GM18505 (cell line): ENCODE measurements at regions not wholly inside any gene's neighbourhood (a gene's known extent, or its start where the extent isn't known, plus 50 kb on each side); places are given as distances from the start of the nearest gene placed in this dataset.
"Not testable (repeated sequence)": the region's sequence is repeated elsewhere in the genome, so short reads cannot be mapped to it uniquely, and the experiment has no call there.

Experiments
- ATAC-seq: cut with Tn5 transposase; IDR thresholded peaks from one replicate; pipeline ENCODE4 v1.9.1; 2021; ENCODE audit not compliant: unreplicated experiment
- POLR2A ChIP-seq: IDR thresholded peaks from 4 replicates; pipeline ENCODE4 v1.6.1; 2011; ENCODE audit warnings: borderline replicate concordance; ENCODE audit not compliant: insufficient read depth, insufficient read length; ENCODE audit errors: extremely low read depth

GRCh38 chr2:136715146-136715545, 50.2 kb upstream of the THSD7B start:
- TF ChIP-seq POLR2A, result no peak

GRCh38 chr2:136714452-136714951, 50.8 kb upstream of the THSD7B start:
- ATAC-seq, result no peak
- no peak for TF ChIP-seq POLR2A

More at GRCh38 chr2:136715146-136715545, 50.2 kb upstream of the THSD7B start:
- ATAC-seq, result no peak

GRCh38 chr2:136713739-136714138, 51.6 kb upstream of the THSD7B start:
- no peak for TF ChIP-seq POLR2A
- ATAC-seq, result no peak

- TF ChIP-seq POLR2A, result no peak
- no peak for ATAC-seq
These were observed 60.0 kb upstream of the THSD7B start for GRCh38 chr2:136705336-136705735.

GRCh38 chr2:136703214-136703613, 62.1 kb upstream of the THSD7B start:
- no peak for ATAC-seq
- no peak for TF ChIP-seq POLR2A

- ATAC-seq, result no peak
- no peak for TF ChIP-seq POLR2A
These were observed 68.9 kb upstream of the THSD7B start for GRCh38 chr2:136696438-136696837.

- ATAC-seq, result no peak
- no peak for TF ChIP-seq POLR2A
These were observed 71.4 kb upstream of the THSD7B start for GRCh38 chr2:136693966-136694365.

- not testable (repeated sequence) for ATAC-seq
These were observed 85.3 kb upstream of the THSD7B start for GRCh38 chr2:136680079-136680478.

- ATAC-seq, result no peak
- no peak for TF ChIP-seq POLR2A
These were observed 99.6 kb upstream of the THSD7B start for GRCh38 chr2:136665736-136666135.

- ATAC-seq, result no peak
- no peak for TF ChIP-seq POLR2A
These were observed 100.5 kb upstream of the THSD7B start for GRCh38 chr2:136664713-136665405.

GRCh38 chr2:136658201-136658600, 107.1 kb upstream of the THSD7B start:
- ATAC-seq, result no peak
- no peak for TF ChIP-seq POLR2A

- TF ChIP-seq POLR2A, result no peak
- ATAC-seq, result no peak
These were observed 111.5 kb upstream of the THSD7B start for GRCh38 chr2:136653861-136654260.

GRCh38 chr2:136651456-136652010, 113.8 kb upstream of the THSD7B start:
- no peak for TF ChIP-seq POLR2A
- no peak for ATAC-seq

GRCh38 chr2:136647039-136647438, 118.3 kb upstream of the THSD7B start:
- no peak for ATAC-seq
- TF ChIP-seq POLR2A, result no peak

GRCh38 chr2:136645236-136645828, 120.0 kb upstream of the THSD7B start:
- no peak for ATAC-seq

GRCh38 chr2:136639651-136640050, 125.7 kb upstream of the THSD7B start:
- TF ChIP-seq POLR2A, result no peak
- no peak for ATAC-seq

More at GRCh38 chr2:136645236-136645828, 120.0 kb upstream of the THSD7B start:
- no peak for TF ChIP-seq POLR2A
